ENCODE measurements at regions not wholly inside any gene's neighbourhood (a gene's known extent, or its start where the extent isn't known, plus 50 kb on each side); places are given as distances from the start of the nearest gene placed in this dataset.

DNA sequence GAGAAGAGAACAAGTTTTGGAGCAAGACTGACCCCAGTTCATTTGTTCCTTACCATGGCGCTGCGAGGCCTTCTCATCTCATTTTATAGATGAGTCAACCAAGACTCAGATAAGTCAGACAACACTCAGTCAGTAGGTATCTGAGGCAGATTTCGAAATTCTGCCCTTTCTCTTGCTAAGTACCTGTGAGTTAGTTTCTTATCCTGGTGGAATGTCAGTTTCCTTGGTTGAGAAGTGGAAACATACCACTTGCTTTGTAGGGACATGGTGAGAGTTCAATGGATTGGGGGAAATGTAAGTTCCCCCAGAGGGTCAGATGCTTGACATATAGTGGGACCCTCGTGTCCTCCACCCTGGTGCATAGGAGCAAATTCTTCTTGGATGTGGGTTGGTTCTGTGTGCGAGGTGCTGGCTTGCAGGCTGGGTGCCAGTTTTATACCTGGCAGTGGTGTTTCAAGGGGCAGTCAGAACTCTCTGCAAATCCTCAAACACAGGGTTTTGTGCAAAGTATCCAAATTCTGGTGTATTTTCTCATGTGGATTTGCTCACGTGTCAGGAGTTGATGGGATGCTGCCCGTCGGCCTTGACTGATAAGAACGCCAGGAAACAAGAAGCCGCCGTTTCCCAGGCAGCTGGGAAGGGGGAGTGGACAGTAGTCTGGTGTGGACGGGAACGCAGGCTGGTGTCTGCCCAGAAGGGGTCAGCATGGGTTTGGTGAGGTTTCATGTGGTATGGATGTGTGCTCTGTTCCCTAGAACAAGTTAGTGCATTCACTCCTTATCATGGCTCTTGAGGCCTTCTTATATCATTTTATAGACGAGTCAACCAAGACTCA lies 61.1 kb upstream of the CIBAR2 start (continued):
- TF ChIP-seq SMC3 (IDR thresholded peaks at IDR 0.05; ENCODE audit: low read depth, low read length): peak; percentile 42; the same call in 1 of the 2 replicates
- peak; percentile 30; the same call in 1 of the 2 replicates for TF ChIP-seq TCF12 (IDR thresholded peaks at IDR 0.05)
- no peak for TF ChIP-seq NRF1 (IDR thresholded peaks at IDR 0.05; ENCODE audit: low read depth, low read length)
- TF ChIP-seq MEF2A (IDR thresholded peaks at IDR 0.05; ENCODE audit: borderline replicate concordance, low read depth): no peak
- no peak for TF ChIP-seq NFIC (IDR thresholded peaks at IDR 0.05; ENCODE audit: borderline replicate concordance)
- TF ChIP-seq, protein P1, sequence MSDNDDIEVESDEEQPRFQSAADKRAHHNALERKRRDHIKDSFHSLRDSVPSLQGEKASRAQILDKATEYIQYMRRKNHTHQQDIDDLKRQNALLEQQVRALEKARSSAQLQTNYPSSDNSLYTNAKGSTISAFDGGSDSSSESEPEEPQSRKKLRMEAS (IDR thresholded peaks at IDR 0.05; ENCODE audit: low read depth): no peak
- peak; percentile 93 for TF ChIP-seq MXI1 (IDR thresholded peaks at IDR 0.05; ENCODE audit: low read depth, low read length)
- peak in 1 of 2 experiments; percentile 61; a peak in 1 of 4 replicates for TF ChIP-seq EP300 (IDR thresholded peaks at IDR 0.05; ENCODE audit: borderline replicate concordance in 1 of 2, low read depth in 1 of 2, low read length in 1 of 2)
- TF ChIP-seq FOXJ3 (CRISPR knock-in tag; IDR thresholded peaks at IDR 0.05): no peak
- peak; percentile 72 for TF ChIP-seq GATA2 (CRISPR knock-in tag; IDR thresholded peaks at IDR 0.05)
- TF ChIP-seq, protein P2, sequence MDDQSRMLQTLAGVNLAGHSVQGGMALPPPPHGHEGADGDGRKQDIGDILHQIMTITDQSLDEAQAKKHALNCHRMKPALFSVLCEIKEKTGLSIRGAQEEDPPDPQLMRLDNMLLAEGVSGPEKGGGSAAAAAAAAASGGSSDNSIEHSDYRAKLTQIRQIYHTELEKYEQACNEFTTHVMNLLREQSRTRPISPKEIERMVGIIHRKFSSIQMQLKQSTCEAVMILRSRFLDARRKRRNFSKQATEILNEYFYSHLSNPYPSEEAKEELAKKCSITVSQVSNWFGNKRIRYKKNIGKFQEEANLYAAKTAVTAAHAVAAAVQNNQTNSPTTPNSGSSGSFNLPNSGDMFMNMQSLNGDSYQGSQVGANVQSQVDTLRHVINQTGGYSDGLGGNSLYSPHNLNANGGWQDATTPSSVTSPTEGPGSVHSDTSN (IDR thresholded peaks at IDR 0.05): no peak
- peak; percentile 80; the same call in 1 of the 2 replicates for TF ChIP-seq FOSL2 (IDR thresholded peaks at IDR 0.05; ENCODE audit: borderline replicate concordance, low read depth)

DNA sequence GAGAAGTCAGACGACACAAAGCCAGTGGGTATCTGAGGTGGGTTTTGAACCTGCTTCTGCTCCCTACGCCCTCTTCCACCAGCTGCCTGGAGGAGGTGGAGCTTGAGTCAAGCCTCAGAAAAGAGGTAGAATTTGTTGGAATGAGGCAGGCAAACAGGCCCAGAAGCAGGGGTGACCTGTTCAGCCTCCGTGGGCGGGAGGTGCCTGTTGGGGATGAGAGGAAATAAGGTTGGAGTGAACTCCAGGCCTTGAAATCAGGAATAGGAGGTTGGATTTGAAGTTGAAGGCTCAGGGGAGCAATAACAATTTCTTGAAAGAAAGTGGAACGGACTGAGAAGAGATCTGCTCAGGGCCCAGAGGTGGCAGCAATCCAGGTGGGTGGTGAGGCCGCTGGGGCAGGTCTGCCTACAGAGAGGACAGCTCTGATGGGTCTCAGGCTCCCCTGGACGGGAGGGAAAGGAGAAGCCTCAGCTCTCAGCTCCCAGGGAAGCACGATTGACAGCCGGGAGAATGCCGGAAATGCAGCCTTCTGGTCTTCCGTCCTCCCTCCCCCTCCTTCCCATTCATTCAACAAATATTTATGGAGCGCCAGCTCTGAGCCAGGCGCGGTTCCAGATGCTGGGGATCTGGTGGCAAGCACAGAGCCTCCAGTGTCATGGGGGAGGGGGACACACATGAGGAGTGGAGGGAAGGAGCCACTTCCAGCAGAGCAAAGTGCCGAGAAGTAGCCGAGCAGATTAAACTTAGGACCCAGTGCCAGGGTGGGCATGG lies 61.9 kb upstream of the CIBAR2 start:
- peak overlapping the region; percentile 49 for H3K9ac ChIP-seq
- peaks cover 26 to 76% of the 10 kb centered on the region in 2 experiments for H3K4me1 ChIP-seq (ENCODE audit: control insufficient read depth in 1 of 2, insufficient read depth in 2 of 2, low read depth in 1 of 2, low read length in 1 of 2)
- H3K27me3 ChIP-seq (ENCODE audit: insufficient read depth): no peaks in the 10 kb centered on the region
- peak overlapping the region; percentile 88 to 97 for H3K27ac ChIP-seq (ENCODE audit: low read depth in 2 of 2, low read length in 1 of 2)
- 0 out of 2 replicates have a peak, but pooled peaks cover under 1% of the 10 kb centered on the region for H4K20me1 ChIP-seq (ENCODE audit: insufficient read depth)
- H3K79me2 ChIP-seq (ENCODE audit: insufficient read depth): peaks cover 80% of the 10 kb centered on the region; the same call in 1 of the 2 replicates
- no peaks in the 10 kb centered on the region for H3K36me3 ChIP-seq (replicated peaks in 1 of 2; ENCODE audit: control insufficient read depth in 1 of 2, insufficient read depth in 2 of 2, low read length in 1 of 2)
- H3K4me3 ChIP-seq (ENCODE audit: low read depth in 2 of 2, low read length in 1 of 2): peak overlapping the region; percentile 12 to 65; a peak in 3 of 4 replicates
- no peaks in the 10 kb centered on the region for H3K9me2 ChIP-seq
- peak overlapping the region; percentile 93 for H3K4me2 ChIP-seq
- no peaks in the 10 kb centered on the region for H3K9me3 ChIP-seq
- WGBS (ENCODE audit: low lambda C conversion rate): 15% methylated on average over 15 of the region's 16 CpGs
- DNase-seq: peak; percentile 80
- ChIA-PET POLR2A (interaction anchor here (1.2 to 1.5 kb wide), 2 partner anchors 13 to 29 kb away, joined by 4 to 5 read pairs; no protein-coding TSS in a partner anchor), CTCF (interaction anchor here (0.6 to 7.7 kb wide), 34 partner anchors 10 to 160 kb away, joined by 3 to 122 read pairs (median 8); no protein-coding TSS in a partner anchor)
- H3F3A ChIP-seq (replicated peaks; ENCODE audit: insufficient read depth): peaks cover 21% of the 10 kb centered on the region
- peak overlapping the region; percentile 54; the same call in 1 of the 2 replicates for H2AFZ ChIP-seq (ENCODE audit: low read depth)
- TF ChIP-seq ELF1 (IDR thresholded peaks at IDR 0.05) (peak; percentile 60; the same call in 1 of the 2 replicates), YY1 (IDR thresholded peaks at IDR 0.05; ENCODE audit: low read depth) (no peak), JUND (IDR thresholded peaks at IDR 0.05) (no peak; the same call in 1 of the 2 replicates), FOXJ3 (CRISPR knock-in tag; IDR thresholded peaks at IDR 0.05) (no peak), NFIC (IDR thresholded peaks at IDR 0.05; ENCODE audit: borderline replicate concordance) (peak; percentile 68), SIN3A (IDR thresholded peaks at IDR 0.05; ENCODE audit: borderline replicate concordance, low read depth, low read length) (peak; percentile 67; the same call in 1 of the 2 replicates), EP300 (IDR thresholded peaks at IDR 0.05; ENCODE audit: borderline replicate concordance in 1 of 2, low read depth in 1 of 2, low read length in 1 of 2) (peak; percentile 76 to 79; a peak in 3 of 4 replicates), RXRA (IDR thresholded peaks at IDR 0.05; ENCODE audit: borderline replicate concordance, low read depth) (no peak; the same call in 1 of the 2 replicates), TEAD4 (IDR thresholded peaks at IDR 0.05; ENCODE audit: borderline replicate concordance, insufficient read depth) (peak; percentile 74; the same call in 1 of the 2 replicates), SMC3 (IDR thresholded peaks at IDR 0.05; ENCODE audit: low read depth, low read length) (0 out of 2 replicates have a peak, but pooled peaks have one; percentile 21), RFX5 (IDR thresholded peaks at IDR 0.05; ENCODE audit: low read length) (no peak), RAD21 (IDR thresholded peaks at IDR 0.05; ENCODE audit: low read length) (peak; percentile 25; the same call in 1 of the 2 replicates), GABPA (IDR thresholded peaks at IDR 0.05; ENCODE audit: low read depth) (peak; percentile 74), POLR2AphosphoS5 (IDR thresholded peaks at IDR 0.05; ENCODE audit: low read depth, low read length) (peak; percentile 67; the same call in 1 of the 2 replicates)
- TF ChIP-seq, protein P1 (IDR thresholded peaks at IDR 0.05; ENCODE audit: low read depth): peak; percentile 82
- TF ChIP-seq, protein P3, sequence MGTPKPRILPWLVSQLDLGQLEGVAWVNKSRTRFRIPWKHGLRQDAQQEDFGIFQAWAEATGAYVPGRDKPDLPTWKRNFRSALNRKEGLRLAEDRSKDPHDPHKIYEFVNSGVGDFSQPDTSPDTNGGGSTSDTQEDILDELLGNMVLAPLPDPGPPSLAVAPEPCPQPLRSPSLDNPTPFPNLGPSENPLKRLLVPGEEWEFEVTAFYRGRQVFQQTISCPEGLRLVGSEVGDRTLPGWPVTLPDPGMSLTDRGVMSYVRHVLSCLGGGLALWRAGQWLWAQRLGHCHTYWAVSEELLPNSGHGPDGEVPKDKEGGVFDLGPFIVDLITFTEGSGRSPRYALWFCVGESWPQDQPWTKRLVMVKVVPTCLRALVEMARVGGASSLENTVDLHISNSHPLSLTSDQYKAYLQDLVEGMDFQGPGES (IDR thresholded peaks at IDR 0.05; ENCODE audit: low read depth, low read length): no peak
